SW480 (cell line): ENCODE measurements at regions not wholly inside any gene's neighbourhood (a gene's known extent, or its start where the extent isn't known, plus 50 kb on each side); places are given as distances from the start of the nearest gene placed in this dataset.
"Not testable (repeated sequence)": the region's sequence is repeated elsewhere in the genome, so short reads cannot be mapped to it uniquely, and the experiment has no call there.

Experiments
- DNase-seq: peaks from one replicate; pipeline ENCODE4 v3.0.0-alpha.2; 2016; ENCODE audit warnings: low spot score

- DNase-seq, result no peak
These were observed 408.2 kb upstream of the INTU start for GRCh38 chr4:127224556-127224955.

DNA sequence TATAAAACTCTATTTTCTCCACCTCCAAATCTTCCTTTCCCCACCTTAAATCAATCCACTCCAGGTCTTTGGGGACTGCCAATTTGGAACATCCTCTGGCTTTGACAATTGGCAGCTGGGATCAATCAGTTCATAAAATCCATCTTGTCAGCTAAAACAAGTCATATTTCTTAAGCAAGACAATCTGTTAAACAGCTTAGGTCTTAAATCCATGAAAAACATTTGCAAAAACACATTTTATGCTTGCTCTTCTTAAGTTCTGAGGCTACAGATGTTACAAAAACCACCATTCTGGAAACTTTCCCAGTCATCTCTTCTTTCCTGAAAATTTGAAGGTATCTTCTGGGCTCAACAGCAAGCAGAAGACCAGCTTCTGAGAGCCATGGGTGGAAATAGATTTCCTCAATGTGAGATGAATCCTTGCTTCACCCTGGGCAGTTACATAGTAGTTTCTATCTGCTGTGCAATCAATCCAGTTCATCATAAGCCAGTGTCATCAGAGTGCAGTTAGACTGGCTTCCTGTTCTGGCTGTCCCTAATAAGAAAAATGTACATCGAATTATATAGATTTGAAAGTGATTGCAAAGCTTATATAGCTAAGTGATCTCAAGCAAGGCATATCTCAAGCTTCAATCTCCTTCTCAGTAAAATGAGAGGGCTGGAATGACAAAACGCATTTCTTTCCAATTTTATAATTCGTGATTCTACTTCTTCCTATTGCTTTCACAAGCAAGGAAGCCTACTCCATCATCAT lies 402.7 kb upstream of the INTU start:
- no peak for DNase-seq

GRCh38 chr4:127236889-127237288 lies 395.9 kb upstream of the INTU start:
- no peak for DNase-seq

GRCh38 chr4:127237581-127237980 lies 395.2 kb upstream of the INTU start:
- no peak for DNase-seq

DNA sequence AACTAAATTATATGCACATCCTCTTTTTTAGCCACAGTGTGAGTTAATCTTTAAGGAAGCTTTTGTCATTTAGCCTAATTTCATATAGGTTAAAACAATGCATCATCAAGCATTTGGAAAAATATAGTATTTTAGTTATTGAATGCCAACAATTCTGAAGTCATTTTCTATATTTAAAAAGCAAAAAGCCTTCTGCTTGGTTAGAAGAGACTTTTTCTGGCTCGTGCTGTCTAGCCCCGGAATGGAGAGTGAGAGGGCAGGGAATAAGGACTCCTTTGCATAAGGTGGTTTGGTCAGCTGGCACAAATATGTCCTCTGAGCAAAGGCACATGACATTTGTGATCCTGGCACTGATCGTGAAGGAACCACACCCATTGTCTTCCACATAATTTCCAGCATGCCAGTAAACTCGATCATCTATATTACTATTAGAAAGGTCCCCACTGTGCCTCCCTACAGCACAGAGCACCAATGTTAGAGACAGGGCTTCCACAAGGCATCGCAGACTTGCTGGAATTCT lies 393.7 kb upstream of the INTU start:
- no peak for DNase-seq

- no peak for DNase-seq
These were observed 392.6 kb upstream of the INTU start for GRCh38 chr4:127239902-127240763.

- DNase-seq, result no peak
These were observed 392.0 kb upstream of the INTU start for GRCh38 chr4:127240764-127241105.

DNA sequence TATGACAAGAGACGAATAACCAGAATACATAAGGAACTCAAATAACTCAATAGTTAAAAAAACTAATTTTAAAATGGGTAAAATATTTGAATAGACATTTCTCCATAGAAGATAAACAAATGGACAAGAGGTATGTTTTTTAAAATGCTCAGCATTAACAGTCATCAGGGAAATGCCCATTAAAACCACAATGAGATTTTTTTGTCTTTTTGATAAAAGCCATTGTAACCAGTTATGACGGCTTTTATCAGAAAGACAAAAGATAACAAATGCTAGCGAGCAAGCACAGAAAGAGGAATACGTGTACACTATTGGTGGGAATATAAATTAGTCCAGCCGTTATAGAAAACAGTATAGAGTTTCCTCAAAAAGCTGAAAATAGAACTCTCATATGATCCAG lies 388.2 kb upstream of the INTU start:
- DNase-seq, result no peak

GRCh38 chr4:127246963-127247952 lies 385.5 kb upstream of the INTU start:
- DNase-seq, result no peak

- peak; percentile 2 for DNase-seq
These were observed 383.5 kb upstream of the INTU start for GRCh38 chr4:127249066-127249766.

- DNase-seq, result no peak
These were observed 383.0 kb upstream of the INTU start for GRCh38 chr4:127249767-127250108.

- no peak for DNase-seq
These were observed 382.2 kb upstream of the INTU start for GRCh38 chr4:127250577-127250976.

DNA sequence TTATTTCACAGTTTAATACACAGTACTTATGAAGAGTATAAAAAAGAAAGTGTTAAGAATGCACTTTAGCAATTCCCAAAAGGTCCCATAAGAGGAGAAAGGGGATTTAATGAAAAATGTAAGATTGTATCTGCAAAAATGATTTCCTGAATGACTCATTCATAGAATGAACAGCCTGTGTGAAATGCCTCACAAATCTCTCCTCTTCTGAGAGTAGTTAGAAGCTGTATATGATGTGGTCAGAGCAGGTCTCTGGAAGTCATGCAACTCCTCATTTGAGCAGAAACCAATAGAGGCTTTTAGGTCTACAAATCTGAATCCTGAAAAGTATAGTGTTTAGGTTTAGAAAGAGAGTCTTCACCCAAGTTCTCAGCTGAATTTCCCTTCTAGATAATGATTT lies 381.3 kb upstream of the INTU start:
- DNase-seq, result no peak

GRCh38 chr4:127256500-127256899 lies 376.3 kb upstream of the INTU start:
- DNase-seq, result no peak

DNA sequence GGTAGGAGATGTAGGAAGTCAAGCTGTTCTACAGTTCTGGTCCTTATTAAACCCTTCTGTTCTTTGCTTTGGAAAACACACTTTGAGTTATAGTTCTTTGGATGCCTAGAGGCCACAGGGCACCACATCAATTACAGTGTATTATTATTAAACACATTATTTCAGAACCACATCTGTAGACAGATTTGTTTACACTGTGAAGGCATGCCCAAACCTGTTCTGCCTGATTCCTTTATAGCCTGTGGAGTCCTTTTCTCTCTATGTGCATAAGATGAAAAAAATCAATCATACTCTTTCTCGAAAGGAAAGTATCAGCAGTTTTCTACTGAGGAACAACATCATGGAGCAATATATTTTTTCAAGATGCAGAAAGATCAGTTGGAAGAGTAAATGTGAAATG lies 371.3 kb upstream of the INTU start:
- peak; percentile 41 for DNase-seq

DNA sequence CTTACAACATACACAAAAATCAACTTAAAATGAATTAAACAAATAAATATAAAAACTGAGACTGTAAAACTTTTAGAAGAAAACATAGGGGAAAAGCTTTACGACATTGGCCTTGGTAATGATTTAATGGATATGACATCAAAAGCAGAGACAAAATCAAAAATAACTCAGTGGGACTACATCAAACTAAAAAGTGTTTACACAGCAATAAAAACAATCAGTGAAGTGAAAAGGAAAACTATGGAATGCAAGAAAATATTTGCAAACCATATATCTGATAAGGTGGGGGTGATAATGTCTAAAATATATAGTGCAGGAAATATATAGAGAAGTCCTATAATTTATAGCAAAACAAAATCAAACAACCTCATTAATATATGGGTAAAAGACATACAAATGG lies 364.4 kb upstream of the INTU start:
- DNase-seq, result no peak

DNA sequence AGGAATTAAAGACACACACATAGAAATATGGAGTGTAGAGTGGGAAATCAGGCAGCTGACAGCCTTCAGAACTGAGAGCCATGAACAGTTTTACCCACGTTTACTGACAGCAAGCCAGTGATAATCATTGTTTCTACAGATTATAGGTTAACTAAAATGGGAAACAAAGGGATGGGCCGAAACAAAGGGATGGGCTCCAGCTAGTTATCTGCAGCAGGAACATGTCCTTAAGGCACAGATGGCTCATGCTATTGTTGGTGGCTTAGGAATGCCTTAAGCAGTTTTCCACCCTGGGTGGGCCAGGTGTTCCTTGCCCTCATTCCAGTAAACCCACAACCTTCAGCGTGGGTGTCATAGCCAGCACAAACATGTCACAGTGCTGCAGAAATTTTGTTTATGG lies 355.7 kb upstream of the INTU start:
- not testable (repeated sequence) for DNase-seq

GRCh38 chr4:127284236-127284635 lies 348.5 kb upstream of the INTU start:
- no peak for DNase-seq

- DNase-seq, result no peak
These were observed 341.4 kb upstream of the INTU start for GRCh38 chr4:127291316-127291715.

DNA sequence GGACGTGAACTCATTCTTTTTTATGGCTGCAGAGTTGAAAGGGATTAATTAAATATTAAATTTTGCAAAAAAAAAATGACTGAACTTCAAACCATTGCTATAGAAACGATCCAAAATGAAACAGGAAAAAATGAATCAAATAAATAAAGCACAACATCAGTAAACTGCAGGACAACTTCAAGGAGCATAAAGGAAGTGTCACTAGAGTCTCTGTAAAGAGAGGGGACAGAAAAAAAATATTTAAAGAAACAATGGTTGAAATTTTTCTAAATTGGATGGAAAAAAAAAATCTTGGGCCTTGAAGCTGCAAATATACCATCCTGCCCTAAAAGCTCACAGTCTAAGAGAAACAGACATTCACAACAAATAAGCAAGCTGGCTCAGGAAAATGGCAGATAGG lies 339.3 kb upstream of the INTU start:
- DNase-seq, result no peak

- DNase-seq, result no peak
These were observed 328.4 kb upstream of the INTU start for GRCh38 chr4:127304356-127304755.

GRCh38 chr4:127307996-127308395 lies 324.8 kb upstream of the INTU start:
- DNase-seq, result no peak
